ENCODE measurements at regions not wholly inside any gene's neighbourhood (a gene's known extent, or its start where the extent isn't known, plus 50 kb on each side); places are given as distances from the start of the nearest gene placed in this dataset.

DNA sequence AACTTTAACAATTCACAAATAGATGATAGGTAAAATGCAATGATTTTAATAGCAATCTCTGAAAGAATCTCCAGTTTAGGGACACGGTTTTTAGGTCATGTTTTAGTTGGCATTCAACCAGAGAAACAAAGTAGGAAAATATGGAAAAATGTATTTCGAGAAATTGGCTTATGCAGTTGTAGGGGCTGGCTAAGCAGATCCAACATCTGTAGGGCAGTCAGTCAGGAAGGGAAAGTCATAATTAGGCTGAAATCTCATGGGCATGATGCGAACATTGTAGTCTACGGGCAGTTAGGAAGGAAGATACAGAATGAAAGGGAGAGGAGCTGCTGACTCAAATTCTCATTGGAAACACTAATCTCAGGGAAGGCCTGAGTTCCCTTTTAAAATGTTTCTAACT, 1276.0 kb upstream of the ADGRL4 start:
- DNase-seq (ENCODE audit: low spot score), result no peak
- TF ChIP-seq, protein P1, sequence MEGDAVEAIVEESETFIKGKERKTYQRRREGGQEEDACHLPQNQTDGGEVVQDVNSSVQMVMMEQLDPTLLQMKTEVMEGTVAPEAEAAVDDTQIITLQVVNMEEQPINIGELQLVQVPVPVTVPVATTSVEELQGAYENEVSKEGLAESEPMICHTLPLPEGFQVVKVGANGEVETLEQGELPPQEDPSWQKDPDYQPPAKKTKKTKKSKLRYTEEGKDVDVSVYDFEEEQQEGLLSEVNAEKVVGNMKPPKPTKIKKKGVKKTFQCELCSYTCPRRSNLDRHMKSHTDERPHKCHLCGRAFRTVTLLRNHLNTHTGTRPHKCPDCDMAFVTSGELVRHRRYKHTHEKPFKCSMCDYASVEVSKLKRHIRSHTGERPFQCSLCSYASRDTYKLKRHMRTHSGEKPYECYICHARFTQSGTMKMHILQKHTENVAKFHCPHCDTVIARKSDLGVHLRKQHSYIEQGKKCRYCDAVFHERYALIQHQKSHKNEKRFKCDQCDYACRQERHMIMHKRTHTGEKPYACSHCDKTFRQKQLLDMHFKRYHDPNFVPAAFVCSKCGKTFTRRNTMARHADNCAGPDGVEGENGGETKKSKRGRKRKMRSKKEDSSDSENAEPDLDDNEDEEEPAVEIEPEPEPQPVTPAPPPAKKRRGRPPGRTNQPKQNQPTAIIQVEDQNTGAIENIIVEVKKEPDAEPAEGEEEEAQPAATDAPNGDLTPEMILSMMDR (IDR thresholded peaks at IDR 0.05; ENCODE audit: borderline replicate concordance, control extremely low read depth, extremely low read depth, insufficient read depth, missing control alignments), result no peak
- in situ Hi-C loops (cut with MboI; ENCODE audit: low sequenced_read_pairs, unreplicated experiment), result no loop called here

DNA sequence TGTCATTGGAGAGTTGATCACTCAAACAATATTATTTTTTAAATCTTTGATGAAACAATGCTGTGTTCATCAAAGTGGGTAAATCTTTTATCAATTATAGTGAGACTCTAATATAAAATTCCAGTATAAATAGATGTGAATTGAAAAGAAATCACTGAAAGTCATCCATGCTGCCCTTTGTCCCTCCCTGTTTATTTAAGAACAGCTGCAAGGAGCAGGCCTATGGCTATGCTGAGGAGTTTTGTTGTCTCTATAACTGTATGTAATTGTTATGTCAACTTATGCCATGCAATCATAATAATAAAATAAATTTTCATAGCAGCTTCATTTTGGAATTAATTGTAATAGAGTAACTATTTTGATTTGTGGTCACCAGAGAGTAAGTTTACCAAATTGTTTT, 1272.4 kb upstream of the ADGRL4 start:
- no peak for DNase-seq (ENCODE audit: low spot score)
- in situ Hi-C loops (cut with MboI; ENCODE audit: low sequenced_read_pairs, unreplicated experiment), result no loop called here
- TF ChIP-seq, protein P1 (IDR thresholded peaks at IDR 0.05; ENCODE audit: borderline replicate concordance, control extremely low read depth, extremely low read depth, insufficient read depth, missing control alignments), result no peak

DNA sequence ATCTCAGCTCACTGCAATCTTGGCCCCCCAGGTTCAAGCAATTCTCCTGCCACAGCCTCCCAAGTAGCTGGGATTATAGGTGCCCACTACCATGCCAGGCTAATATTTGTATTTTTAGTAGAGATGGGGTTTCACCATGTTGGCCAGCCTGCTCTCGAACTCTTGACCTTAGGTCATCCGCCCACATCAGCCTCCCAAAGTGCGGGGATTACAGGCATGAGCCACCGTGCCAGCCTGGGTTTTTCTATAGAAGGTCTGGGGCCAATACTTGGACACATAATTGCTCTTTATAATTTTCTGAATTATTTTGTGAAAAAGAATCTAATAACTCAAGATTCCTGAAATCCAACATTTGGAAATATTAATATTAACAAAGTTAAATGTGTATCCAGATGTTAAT, 1267.7 kb upstream of the ADGRL4 start:
- TF ChIP-seq, protein P1 (IDR thresholded peaks at IDR 0.05; ENCODE audit: borderline replicate concordance, control extremely low read depth, extremely low read depth, insufficient read depth, missing control alignments), result no peak
- DNase-seq (ENCODE audit: low spot score), result no peak
- in situ Hi-C loops (cut with MboI; ENCODE audit: low sequenced_read_pairs, unreplicated experiment), result no loop called here

DNA sequence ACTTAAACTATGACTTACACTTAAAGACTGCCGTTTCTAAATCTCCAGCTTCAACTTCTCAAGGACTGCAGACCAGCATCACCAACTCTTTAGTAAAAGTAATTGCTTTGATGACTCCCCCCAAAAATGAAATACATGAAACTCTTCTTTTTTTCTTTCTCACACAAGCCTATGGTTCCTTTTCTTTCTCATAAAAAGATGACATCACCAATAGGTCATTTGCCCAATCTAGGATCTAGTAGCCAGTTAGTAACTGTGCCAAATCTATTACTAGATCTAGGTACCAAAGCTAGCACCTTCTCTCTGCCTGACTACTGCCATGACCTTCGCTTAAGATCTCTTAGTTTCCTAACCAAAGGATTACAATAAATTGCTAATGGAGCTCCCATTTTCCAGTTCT, 1266.0 kb upstream of the ADGRL4 start:
- in situ Hi-C loops (cut with MboI; ENCODE audit: low sequenced_read_pairs, unreplicated experiment), result no loop called here

DNA sequence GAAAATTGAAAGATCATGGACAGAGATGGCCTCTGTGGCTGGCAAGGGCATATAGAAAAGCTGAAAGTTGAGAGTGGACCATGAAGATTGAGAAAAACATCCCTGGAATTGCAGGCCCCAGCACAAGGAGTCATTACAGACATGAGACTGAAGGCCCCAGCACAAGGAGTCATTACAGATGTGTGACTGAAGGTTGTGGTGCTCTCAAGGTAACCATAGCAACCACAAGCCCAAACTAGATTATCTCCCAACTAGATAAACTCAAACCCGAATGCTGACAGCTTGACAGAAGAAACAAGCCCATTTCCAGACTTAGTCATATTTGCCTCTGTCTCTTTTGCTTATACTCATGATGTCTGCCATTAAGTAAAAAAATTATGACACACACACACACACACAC, 1252.1 kb upstream of the ADGRL4 start:
- TF ChIP-seq, protein P1 (IDR thresholded peaks at IDR 0.05; ENCODE audit: borderline replicate concordance, control extremely low read depth, extremely low read depth, insufficient read depth, missing control alignments), result no peak
- in situ Hi-C loops (cut with MboI; ENCODE audit: low sequenced_read_pairs, unreplicated experiment), result no loop called here
- DNase-seq (ENCODE audit: low spot score), result no peak

More for the DNA sequence above, 1266.0 kb upstream of the ADGRL4 start:
- no peak for DNase-seq (ENCODE audit: low spot score)
- TF ChIP-seq, protein P1 (IDR thresholded peaks at IDR 0.05; ENCODE audit: borderline replicate concordance, control extremely low read depth, extremely low read depth, insufficient read depth, missing control alignments), result no peak

DNA sequence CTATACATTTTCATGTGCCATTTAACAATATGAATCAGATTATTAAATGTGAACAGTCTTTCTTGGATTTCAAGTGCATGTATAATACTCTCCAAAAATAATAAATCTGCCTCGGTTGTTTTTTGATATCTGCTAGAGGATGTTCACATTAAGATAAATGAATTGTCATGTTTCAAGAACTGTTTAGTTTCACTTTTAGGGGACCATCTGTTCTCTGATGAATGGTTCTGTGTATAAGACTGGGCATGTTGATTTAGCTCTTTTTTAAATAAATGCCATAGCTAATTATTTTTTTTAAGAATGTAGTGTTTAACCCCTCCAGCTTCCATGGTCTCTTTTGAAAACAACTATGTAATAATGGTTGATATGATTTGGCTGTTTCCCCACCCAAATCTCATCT, 1245.1 kb upstream of the ADGRL4 start:
- TF ChIP-seq, protein P1 (IDR thresholded peaks at IDR 0.05; ENCODE audit: borderline replicate concordance, control extremely low read depth, extremely low read depth, insufficient read depth, missing control alignments), result no peak
- DNase-seq (ENCODE audit: low spot score), result no peak
- in situ Hi-C loops (cut with MboI; ENCODE audit: low sequenced_read_pairs, unreplicated experiment), result no loop called here

DNA sequence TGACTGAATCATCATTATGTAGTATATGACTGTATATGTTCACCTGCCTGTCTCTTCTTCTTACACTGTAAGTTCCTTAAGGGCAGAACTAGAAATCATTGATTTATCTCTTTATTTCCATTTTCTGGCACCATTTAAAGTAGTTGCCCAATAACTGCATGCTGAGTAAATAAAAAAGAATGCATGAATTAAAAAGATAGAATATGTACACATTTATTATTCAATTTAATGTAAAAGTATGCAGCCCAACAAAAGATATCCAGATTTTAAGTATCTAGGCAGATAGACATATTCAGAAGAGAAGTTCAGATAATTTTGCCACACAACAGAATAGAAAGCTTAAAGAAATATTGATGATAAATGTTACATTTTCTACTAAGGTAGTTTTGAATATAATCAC, 1244.6 kb upstream of the ADGRL4 start:
- in situ Hi-C loops (cut with MboI; ENCODE audit: low sequenced_read_pairs, unreplicated experiment), result no loop called here
- TF ChIP-seq, protein P1 (IDR thresholded peaks at IDR 0.05; ENCODE audit: borderline replicate concordance, control extremely low read depth, extremely low read depth, insufficient read depth, missing control alignments), result no peak
- no peak for DNase-seq (ENCODE audit: low spot score)
